Bronchial epithelial cell (primary cell): ENCODE measurements at regions not wholly inside any gene's neighbourhood (a gene's known extent, or its start where the extent isn't known, plus 50 kb on each side); places are given as distances from the start of the nearest gene placed in this dataset.

ENCODE experiments used
- DNase-seq: peaks from one replicate; pipeline ENCODE4 v3.0.0-alpha.2; 2010; ENCODE audit warnings: low read depth
- FAIRE-seq: peaks from 2 replicates; lab custom pipeline; 2011; peaks lifted over from hg19 to GRCh38; lab: Jason Lieb, UNC
- H3K27me3 ChIP-seq: 2 replicates; pipeline ENCODE4 v1.5.1; 2011; ENCODE audit warnings: low read length; ENCODE audit not compliant: control insufficient read depth, insufficient read depth
- H3K36me3 ChIP-seq: 2 replicates; pipeline ENCODE4 v1.5.1; 2011; ENCODE audit warnings: low read length; ENCODE audit not compliant: control insufficient read depth, insufficient read depth
- H3K4me3 ChIP-seq: 2 replicates; pipeline ENCODE4 v1.5.1; 2011; ENCODE audit warnings: mild to moderate bottlenecking, low read depth, low read length, control low read depth
- TF ChIP-seq, protein P1 (sequence below): IDR thresholded peaks from 2 replicates; pipeline ENCODE4 v1.5.1; 2011; ENCODE audit warnings: mild to moderate bottlenecking, moderate library complexity, low read length, control low read depth, inconsistent platforms; ENCODE audit not compliant: insufficient read depth, severe bottlenecking

GRCh38 chr4:125961626-125962025 is 646.9 kb downstream of the FAT4 start:
- FAIRE-seq (no peak), DNase-seq (no peak)
- Histone ChIP-seq H3K27me3 (no peaks in the 10 kb centered on the region), H3K4me3 (no peak overlapping the region), H3K36me3 (no peaks in the 10 kb centered on the region)
- TF ChIP-seq, protein P1, sequence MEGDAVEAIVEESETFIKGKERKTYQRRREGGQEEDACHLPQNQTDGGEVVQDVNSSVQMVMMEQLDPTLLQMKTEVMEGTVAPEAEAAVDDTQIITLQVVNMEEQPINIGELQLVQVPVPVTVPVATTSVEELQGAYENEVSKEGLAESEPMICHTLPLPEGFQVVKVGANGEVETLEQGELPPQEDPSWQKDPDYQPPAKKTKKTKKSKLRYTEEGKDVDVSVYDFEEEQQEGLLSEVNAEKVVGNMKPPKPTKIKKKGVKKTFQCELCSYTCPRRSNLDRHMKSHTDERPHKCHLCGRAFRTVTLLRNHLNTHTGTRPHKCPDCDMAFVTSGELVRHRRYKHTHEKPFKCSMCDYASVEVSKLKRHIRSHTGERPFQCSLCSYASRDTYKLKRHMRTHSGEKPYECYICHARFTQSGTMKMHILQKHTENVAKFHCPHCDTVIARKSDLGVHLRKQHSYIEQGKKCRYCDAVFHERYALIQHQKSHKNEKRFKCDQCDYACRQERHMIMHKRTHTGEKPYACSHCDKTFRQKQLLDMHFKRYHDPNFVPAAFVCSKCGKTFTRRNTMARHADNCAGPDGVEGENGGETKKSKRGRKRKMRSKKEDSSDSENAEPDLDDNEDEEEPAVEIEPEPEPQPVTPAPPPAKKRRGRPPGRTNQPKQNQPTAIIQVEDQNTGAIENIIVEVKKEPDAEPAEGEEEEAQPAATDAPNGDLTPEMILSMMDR, result no peak

GRCh38 chr4:125975861-125976397 is 661.2 kb downstream of the FAT4 start:
- TF ChIP-seq, protein P1, result no peak
- FAIRE-seq (no peak), DNase-seq (no peak)
- H3K36me3 ChIP-seq, result no peaks in the 10 kb centered on the region
- H3K27me3 ChIP-seq, result no peaks in the 10 kb centered on the region
- H3K4me3 ChIP-seq, result no peak overlapping the region

- H3K4me3 ChIP-seq, result no peak overlapping the region
- FAIRE-seq, result no peak
- TF ChIP-seq, protein P1, result no peak
- DNase-seq, result no peak
- no peaks in the 10 kb centered on the region for H3K36me3 ChIP-seq
- H3K27me3 ChIP-seq, result no peaks in the 10 kb centered on the region
These were observed 665.2 kb downstream of the FAT4 start for GRCh38 chr4:125979950-125980349.

GRCh38 chr4:125983168-125983567 is 668.4 kb downstream of the FAT4 start:
- no peak overlapping the region for H3K4me3 ChIP-seq
- no peaks in the 10 kb centered on the region for H3K27me3 ChIP-seq
- no peak for DNase-seq
- no peaks in the 10 kb centered on the region for H3K36me3 ChIP-seq
- no peak for FAIRE-seq
- TF ChIP-seq, protein P1, result no peak

DNA sequence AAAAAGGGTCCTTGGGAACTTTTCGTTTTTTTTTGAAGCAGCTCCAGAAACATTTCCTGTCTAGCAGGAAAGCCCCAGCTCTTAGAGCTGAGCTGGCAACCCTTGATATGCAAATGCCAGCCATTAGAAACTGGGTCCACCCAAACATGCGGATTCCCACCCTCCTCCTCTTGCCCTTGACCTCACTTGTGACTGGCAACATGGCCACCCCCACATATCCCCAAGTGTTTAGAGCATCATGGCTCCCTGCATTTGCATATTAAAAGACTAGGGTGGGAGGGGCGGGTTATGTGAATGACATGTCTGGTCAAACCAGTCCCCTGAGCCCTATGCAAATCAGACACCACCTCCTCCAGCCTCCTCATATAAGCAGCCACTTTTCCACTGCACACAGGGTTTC is 671.1 kb downstream of the FAT4 start:
- Histone ChIP-seq H3K27me3 (no peaks in the 10 kb centered on the region), H3K4me3 (no peak overlapping the region), H3K36me3 (no peaks in the 10 kb centered on the region)
- TF ChIP-seq, protein P1, result no peak
- no peak for FAIRE-seq
- DNase-seq, result peak; percentile 15

DNA sequence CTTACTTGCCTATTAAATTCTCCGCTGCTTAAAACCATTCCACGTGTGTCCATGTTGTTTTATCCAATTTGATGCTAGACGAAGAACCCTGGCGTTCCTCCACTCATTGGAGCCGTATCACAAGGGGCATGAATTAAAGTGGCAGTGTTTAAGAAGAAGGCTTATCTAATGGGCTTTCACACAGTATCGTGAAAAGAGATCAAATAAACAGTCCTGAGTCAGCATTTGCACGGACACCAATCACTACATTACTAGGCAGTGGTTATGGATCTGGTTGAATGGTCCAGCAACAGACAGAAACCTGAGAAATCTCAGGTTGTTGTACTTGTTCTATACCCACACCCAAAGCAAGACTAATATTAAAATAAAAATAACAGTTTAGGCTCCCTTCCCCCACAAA is 671.6 kb downstream of the FAT4 start:
- TF ChIP-seq, protein P1, result no peak
- Histone ChIP-seq H3K27me3 (no peaks in the 10 kb centered on the region), H3K36me3 (no peaks in the 10 kb centered on the region), H3K4me3 (no peak overlapping the region)
- no peak for DNase-seq
- FAIRE-seq, result no peak
